ENCODE measurements at regions not wholly inside any gene's neighbourhood (a gene's known extent, or its start where the extent isn't known, plus 50 kb on each side); places are given as distances from the start of the nearest gene placed in this dataset.

DNA sequence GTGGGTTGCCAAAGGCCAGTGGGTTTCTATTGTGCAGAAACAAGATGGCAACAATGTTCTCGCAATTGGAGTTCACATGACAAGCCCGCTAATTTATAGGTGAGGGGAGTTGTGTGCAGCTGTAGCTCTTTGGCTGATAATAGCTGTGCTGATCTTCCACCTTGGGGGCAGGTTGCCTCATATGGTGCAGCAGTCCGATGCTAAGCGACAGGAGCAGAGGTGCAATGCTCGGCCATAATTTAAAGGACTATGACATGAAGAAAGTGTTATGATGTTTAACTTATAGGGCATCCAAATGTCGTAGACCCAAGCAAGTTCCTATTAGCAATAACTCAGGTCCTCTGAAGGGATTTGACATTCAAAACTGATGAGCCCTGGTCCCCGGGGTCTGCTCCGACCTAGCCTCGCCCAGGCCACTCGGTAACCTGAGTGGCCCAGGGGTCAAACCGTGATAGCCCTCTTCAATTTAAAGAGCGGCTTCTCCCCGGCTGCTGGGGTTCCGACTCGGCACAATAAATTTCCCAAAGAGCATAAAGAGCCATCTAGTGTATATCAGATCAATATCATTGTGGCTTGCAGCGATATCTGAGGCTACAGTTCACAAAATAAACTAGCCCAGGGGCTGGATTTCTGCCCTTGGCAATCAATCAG is 724.0 kb downstream of the IRX1 start:
- no peak for DNase-seq (ENCODE audit: low spot score)

DNA sequence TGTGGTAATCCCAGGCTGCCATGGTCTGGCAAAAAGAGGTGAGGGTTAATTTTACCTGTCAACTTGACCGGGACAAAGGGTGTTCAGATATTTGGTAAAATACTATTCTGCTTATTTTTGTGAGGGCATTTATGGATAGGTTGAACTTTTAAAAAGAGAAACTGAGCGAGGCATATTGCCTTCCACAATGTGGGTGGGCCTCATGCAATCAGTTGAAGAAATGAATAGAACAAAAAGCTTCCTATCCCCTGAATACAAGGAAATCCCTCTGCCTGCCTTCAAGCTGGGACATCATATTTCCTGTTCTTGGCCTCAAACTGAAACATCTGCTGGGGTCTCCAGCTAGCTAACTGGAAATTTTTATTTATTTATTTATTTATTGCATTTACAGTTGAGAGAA is 734.7 kb downstream of the IRX1 start:
- DNase-seq (ENCODE audit: low spot score), result no peak

GRCh38 chr5:4335078-4335477 is 739.4 kb downstream of the IRX1 start:
- DNase-seq (ENCODE audit: low spot score), result no peak

DNA sequence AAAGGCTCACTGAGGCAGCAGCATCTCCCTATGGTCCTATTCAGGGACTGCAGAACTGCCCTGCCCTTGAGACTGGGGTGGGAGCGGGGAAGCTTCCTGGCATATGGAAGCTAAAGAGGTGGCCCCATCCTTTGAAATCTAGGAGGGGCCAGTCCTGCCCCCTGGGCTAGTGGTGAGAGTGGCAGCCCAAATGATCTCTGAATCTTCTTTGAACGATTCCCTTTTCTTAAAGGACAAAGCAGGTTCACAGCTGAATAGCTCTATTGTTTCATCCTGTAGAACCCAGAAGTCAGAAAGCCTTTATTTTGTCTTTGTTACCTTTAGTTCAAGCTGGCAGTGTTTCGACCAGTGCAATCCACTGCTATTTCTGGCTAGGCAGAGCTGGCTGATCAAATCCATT is 741.9 kb downstream of the IRX1 start:
- DNase-seq (ENCODE audit: low spot score), result no peak

DNA sequence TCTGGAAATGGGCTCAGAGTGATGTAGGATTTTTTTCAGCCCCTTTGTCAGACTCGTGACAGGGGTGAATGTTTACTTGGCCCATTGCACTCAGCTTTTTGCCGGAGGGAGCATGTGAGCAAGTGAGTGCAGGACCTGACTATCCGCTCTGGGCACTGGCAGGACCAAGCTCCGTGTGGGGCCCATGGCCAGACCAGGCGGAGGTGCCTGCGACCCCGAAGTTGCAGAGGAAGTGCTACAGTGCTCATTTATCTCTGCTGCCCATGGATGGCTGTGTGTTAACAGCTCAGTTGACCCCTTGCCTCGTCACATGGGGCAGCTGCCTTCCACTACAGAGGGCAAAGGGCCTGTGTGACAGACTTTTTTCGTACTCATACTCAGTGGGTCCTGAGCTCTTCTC is 744.3 kb downstream of the IRX1 start:
- DNase-seq (ENCODE audit: low spot score), result no peak

GRCh38 chr5:4345850-4346249 is 750.2 kb downstream of the IRX1 start:
- no peak for DNase-seq (ENCODE audit: low spot score)

- DNase-seq (ENCODE audit: low spot score), result peak; percentile 19
Observed at GRCh38 chr5:4348423-4348822, 752.8 kb downstream of the IRX1 start.

DNA sequence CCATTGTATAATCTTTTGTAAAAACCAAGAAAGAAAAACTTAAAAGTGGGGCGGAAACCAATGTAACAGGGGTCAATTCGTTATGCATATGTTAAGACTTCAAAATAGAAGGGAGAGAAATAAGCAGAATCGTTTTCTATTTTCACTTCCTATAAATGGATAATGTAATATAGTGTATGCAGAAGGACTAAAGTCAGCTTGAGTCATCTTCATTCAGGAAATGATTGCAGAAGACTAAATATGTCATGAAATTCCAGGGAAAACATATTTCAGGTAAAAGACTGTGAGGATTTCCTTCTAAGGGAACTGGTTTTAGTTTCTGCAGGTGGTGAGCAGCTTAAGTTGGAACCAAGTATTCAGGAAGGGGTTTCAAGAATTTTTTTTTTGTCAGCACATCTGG is 753.3 kb downstream of the IRX1 start:
- peak; percentile 12 for DNase-seq (ENCODE audit: low spot score)

DNA sequence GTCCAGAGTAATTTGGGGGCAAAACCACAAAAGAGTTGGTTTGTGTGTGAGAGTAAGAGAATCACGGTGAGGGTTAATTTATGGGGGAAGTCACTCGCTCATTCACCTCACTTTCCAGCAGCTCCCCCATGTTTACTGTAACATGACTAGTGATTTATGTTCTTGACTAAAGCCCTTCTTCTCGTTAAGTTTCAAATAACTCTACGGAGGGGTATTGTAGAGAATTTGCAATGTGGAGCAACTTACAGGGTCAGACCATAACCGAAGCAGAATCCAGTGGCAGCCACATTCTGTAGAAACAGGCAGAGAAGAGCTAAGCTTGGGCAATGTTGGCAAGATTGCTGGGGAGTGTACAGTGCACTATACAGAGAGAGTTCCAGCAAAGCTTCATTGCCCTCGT is 760.6 kb downstream of the IRX1 start:
- no peak for DNase-seq (ENCODE audit: low spot score)

DNA sequence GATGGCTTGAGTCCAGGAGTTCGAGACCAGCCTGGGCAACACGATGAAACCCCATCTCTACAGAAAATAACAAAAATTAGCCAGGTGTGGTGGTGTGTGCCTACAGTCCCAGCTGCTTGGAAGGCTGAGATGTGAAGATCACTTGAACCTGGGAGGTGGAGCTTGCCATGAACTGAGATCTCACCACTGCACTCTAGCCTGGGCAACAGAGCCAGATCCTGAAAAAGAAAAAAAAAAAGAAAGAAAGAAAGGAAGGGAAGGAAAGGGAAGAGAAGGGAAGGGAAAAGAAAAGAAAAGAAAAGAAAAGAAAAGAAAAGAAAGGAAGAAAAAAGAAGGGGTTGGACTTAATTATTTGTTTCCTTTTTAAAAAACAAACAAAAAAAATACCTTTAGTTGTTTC is 764.2 kb downstream of the IRX1 start:
- no peak for DNase-seq (ENCODE audit: low spot score)

DNA sequence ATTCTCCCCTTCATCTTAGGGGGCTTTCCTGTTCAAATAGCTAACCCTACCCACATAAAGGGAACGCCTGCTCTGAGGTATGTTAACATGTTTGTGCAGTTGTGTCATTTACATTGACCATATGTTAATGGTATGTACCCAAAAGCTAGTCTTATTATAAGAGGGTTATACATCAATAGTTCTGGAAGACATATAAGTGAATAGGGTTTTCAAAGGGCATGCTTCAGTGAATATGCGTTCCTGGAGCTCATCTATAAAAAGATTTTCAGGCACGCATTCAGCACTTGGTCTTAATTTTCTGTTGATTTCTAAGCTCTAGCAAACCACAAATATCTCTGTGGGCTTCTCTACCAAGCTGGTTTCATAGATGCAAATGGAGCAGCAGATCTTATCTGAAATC is 766.1 kb downstream of the IRX1 start:
- DNase-seq (ENCODE audit: low spot score), result no peak

DNA sequence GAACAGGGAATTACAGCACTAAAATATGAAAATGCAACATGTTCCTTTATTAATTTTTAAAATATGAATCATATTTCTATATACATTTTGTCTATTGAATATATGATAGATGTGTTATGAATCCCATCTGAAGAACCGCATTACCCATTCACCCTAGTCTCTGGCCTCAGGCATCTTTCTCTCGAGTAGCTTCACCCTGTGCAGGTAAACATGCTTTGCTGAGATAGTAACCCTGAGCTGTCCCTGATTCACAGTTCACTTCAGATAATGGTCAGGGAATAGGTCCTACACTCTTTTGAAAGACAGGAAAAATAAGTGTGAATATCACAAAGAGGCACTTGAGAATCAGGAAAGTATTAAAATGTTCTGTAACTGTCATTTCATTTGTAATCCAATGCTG is 766.8 kb downstream of the IRX1 start:
- no peak for DNase-seq (ENCODE audit: low spot score)

DNA sequence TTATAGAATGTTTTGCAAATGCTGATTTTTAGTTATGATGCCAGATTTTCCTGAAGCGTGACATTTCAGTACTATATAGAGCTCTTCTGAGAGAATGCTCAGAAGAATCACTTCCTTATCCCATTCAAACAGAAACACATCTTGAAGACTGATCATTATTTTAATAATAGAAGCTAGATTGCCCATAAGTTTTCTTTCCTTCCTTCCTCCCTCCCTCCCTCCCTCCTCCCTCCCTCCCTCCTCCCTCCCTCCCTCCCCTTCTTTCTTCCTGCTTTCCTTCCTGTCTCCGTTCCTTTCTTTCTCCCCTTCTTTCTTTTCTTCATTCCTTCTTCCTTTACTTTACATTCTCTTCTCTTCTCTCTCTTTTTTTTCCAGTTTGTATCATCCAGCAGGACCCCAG is 767.4 kb downstream of the IRX1 start:
- DNase-seq (ENCODE audit: low spot score), result no peak

GRCh38 chr5:4366628-4367027 is 771.0 kb downstream of the IRX1 start:
- no peak for DNase-seq (ENCODE audit: low spot score)

DNA sequence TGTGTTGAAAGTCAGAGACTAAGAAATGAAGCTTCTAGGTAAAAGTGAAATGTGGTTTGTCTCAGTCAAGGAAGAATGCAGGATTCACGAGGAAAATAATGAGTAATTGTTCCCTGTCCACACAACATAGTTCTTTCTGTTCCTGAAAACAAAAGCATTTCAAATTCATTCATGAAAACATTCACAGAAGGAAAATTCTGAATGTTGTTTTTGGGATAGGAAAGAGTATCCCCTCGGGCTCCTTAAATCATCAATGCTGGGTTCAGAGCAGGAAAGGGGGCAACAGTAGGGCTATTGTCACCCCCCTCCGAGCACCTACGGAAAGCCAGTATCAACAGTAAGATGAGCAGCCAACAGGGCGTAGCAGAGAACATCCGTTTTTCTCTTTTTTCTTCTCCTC is 769.9 kb upstream of the ADAMTS16 start:
- no peak for DNase-seq (ENCODE audit: low spot score)

- no peak for DNase-seq (ENCODE audit: low spot score)
Observed at GRCh38 chr5:4372481-4372880, 767.6 kb upstream of the ADAMTS16 start.

DNA sequence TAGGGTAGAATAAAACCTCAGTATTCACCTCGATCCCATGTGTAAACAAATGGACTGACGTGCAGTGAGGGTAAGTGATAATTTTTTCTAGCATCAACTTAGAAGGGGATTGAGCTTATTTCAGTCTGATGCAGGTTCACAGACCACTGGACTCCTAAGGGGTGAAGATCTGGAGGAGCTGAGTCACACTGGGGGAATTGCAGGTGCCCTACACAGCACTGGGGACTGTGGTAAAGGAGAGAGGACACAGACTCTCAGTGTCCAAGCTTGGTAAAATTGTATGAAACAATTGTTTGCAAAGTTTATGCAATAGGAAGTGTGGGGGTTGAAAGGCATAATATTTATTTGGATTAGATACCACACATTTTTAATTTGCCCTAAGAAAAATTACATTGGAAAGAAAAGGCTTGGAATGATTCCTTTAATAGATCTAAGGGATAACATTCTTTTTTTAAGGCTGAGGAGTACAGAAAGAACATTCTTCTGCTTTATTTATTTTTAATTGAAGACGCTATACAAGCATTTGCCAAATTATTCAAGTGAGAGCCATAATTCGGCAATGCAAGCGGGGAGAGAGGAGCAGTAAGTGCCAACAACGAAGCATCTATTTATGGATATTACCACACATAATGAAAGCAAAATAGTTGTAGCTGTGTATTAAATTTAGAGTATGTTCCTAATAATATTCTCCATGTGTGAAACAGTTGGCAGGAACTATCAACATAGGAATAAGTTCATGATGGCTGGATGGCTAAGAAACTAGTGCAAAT is 766.9 kb upstream of the ADAMTS16 start:
- no peak for DNase-seq (ENCODE audit: low spot score)

- no peak for DNase-seq (ENCODE audit: low spot score)
Observed at GRCh38 chr5:4374866-4375265, 765.3 kb upstream of the ADAMTS16 start.

- DNase-seq (ENCODE audit: low spot score), result no peak
Observed at GRCh38 chr5:4375640-4376039, 764.5 kb upstream of the ADAMTS16 start.

DNA sequence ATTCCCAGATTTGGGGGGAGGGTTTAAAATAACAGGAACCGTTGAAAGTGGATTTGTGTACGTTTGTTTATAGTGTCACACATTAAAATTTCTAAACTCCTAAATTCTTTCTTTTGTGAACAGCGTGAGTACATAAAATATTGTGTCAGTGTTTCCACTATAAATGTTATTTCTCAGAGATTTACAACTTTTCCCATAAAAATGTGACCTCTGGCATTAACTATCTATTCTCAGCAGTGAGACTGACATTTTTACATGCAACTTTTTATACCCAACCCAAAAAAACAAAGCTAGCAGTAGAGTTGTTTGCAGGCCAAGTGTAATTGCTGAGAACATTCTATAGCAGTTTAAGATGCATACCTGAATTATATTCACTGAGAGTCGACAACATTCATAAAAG is 757.0 kb upstream of the ADAMTS16 start:
- DNase-seq (ENCODE audit: low spot score), result no peak

- no peak for DNase-seq (ENCODE audit: low spot score)
Observed at GRCh38 chr5:4383518-4384198, 756.5 kb upstream of the ADAMTS16 start.

DNA sequence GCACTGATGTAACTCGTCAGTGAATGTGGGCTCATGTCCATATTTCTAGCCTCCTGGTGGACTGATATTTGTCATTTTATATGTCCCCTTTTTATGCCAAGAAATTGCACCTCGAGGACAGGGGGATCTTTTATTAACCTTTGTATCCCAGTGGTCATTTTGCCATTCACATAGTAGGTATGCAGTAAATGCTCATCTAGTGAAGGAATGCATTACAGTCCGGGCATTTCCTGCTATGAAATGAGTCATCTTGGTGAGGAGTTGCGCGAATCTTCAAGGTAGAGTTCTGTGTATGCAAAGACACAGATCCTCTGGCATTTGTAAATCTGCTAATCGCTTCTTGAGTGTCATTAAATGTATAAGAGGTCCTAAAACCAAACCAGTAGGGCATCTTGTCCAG is 755.5 kb upstream of the ADAMTS16 start:
- DNase-seq (ENCODE audit: low spot score), result peak; percentile 8

DNA sequence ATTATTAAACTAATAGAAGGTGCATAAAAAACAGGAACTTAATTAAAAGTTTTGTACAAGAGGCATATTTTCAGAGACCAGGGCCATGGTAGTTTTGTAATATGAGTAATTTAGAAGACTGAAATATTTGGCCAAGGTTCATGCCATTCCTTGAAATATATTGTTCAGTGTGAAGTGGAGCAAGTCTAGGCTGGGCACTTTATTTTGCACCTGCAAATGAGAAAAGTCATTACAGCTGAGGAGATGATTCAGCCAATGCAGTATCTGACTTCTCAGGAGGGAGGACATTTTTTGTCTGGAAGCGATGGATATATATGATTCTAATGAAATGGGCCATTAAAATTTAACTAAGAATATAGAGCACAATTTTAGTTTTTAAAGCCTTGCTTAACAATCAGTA is 754.0 kb upstream of the ADAMTS16 start:
- DNase-seq (ENCODE audit: low spot score), result no peak

Measured in kidney tubule cell (primary cell).